ENCODE measurements at regions not wholly inside any gene's neighbourhood (a gene's known extent, or its start where the extent isn't known, plus 50 kb on each side); places are given as distances from the start of the nearest gene placed in this dataset.

DNA sequence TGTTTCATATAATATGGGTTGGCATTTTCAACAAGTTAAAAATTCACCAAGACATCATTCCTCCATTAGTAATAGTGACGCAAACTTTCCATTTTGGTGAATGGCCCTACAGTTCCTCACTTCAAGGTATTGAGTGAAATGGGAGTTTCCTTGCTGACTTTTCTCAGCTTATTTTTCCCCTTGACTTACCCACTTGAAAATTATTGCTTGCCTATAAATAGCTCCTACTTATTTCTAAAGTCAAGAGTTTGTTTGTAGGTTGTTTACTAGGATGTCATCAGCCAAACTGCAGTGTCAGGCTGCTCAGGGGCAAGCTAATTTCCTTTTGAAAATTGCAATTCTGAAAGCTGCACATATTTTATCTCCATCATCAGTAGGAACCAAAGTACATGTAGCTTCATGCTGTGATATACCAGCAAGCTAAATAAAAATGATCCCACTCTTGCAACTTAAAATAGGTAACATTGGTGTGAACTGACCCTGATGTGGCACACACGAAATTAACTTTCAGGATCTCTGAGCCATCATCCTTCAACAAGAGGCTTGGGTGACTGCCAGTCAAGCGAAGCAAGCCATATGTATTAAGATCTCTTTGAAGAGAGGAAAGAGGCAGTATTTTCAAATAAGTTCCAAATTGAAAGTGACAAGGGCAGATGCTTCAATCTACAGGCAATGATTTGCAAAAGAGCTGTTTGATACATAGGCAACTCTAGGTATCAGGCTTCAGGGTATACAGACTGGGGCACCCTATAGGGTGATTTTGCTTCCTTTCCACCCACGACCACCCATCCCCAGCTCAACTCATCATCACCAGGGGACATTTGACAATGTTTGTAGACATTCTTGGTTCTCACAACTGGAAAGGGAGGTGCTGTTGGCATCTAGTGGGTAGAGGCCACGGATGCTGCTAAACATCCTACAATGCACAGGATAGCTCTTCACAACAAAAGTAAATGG is 66.8 kb upstream of the RASGRP1 start:
- TF ChIP-seq, protein P1, sequence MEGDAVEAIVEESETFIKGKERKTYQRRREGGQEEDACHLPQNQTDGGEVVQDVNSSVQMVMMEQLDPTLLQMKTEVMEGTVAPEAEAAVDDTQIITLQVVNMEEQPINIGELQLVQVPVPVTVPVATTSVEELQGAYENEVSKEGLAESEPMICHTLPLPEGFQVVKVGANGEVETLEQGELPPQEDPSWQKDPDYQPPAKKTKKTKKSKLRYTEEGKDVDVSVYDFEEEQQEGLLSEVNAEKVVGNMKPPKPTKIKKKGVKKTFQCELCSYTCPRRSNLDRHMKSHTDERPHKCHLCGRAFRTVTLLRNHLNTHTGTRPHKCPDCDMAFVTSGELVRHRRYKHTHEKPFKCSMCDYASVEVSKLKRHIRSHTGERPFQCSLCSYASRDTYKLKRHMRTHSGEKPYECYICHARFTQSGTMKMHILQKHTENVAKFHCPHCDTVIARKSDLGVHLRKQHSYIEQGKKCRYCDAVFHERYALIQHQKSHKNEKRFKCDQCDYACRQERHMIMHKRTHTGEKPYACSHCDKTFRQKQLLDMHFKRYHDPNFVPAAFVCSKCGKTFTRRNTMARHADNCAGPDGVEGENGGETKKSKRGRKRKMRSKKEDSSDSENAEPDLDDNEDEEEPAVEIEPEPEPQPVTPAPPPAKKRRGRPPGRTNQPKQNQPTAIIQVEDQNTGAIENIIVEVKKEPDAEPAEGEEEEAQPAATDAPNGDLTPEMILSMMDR (IDR thresholded peaks at IDR 0.05; ENCODE audit: low read depth, low read length): no peak
- TF ChIP-seq EZH2phosphoT487 (IDR thresholded peaks at IDR 0.05; ENCODE audit: low read depth): no peak
- Histone ChIP-seq H3K4me1 (ENCODE audit: low read length) (peaks cover 15% of the 10 kb centered on the region), H3K4me3 (ENCODE audit: low read length) (no peak overlapping the region), H3K9ac (ENCODE audit: low read length) (no peak overlapping the region), H3K36me3 (replicated peaks; ENCODE audit: low read depth, low read length) (no peaks in the 10 kb centered on the region), H3K4me2 (ENCODE audit: low read length) (no peak overlapping the region), H2AFZ (ENCODE audit: low read depth, low read length) (no peak overlapping the region), H4K20me1 (ENCODE audit: insufficient read depth, low read length) (no peaks in the 10 kb centered on the region), H3K27me3 (ENCODE audit: low read depth, low read length) (no peaks in the 10 kb centered on the region), H3K9me3 (ENCODE audit: insufficient read depth, low read length) (no peaks in the 10 kb centered on the region), H3K79me2 (ENCODE audit: low read length) (no peaks in the 10 kb centered on the region), H3K27ac (ENCODE audit: low read length) (no peak overlapping the region)

DNA sequence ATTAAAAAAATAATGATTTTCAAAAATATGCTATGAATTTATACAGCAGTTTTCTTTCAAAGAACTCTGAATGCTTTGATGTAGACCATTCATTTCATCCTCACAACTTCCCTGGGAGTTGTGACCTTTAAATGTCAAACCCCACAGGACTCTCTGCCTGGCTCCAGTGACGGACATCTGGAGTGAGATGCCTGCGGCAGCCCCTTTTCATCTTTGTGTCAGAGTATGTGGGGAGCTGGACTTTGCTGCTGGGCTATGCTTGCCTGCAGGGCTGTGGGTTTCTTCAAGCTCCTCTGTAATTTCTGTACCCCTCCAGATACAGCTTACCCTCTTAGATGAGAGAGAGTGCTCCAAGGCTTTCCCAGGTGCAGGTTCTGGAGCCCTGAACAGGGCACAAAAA is 70.6 kb upstream of the RASGRP1 start:
- no peak overlapping the region for H3K27ac ChIP-seq (ENCODE audit: low read length)
- no peak overlapping the region for H3K4me3 ChIP-seq (ENCODE audit: low read length)
- no peak overlapping the region for H3K9ac ChIP-seq (ENCODE audit: low read length)
- H3K4me1 ChIP-seq (ENCODE audit: low read length): peaks cover 9% of the 10 kb centered on the region; the same call in 1 of the 2 replicates
- H3K9me3 ChIP-seq (ENCODE audit: insufficient read depth, low read length): no peaks in the 10 kb centered on the region
- no peaks in the 10 kb centered on the region for H3K27me3 ChIP-seq (ENCODE audit: low read depth, low read length)
- no peaks in the 10 kb centered on the region for H3K36me3 ChIP-seq (replicated peaks; ENCODE audit: low read depth, low read length)
- H4K20me1 ChIP-seq (ENCODE audit: insufficient read depth, low read length): no peaks in the 10 kb centered on the region
- H3K4me2 ChIP-seq (ENCODE audit: low read length): no peak overlapping the region
- TF ChIP-seq EZH2phosphoT487 (IDR thresholded peaks at IDR 0.05; ENCODE audit: low read depth): no peak
- TF ChIP-seq, protein P1 (IDR thresholded peaks at IDR 0.05; ENCODE audit: low read depth, low read length): no peak
- no peak overlapping the region for H2AFZ ChIP-seq (ENCODE audit: low read depth, low read length)
- H3K79me2 ChIP-seq (ENCODE audit: low read length): no peaks in the 10 kb centered on the region

DNA sequence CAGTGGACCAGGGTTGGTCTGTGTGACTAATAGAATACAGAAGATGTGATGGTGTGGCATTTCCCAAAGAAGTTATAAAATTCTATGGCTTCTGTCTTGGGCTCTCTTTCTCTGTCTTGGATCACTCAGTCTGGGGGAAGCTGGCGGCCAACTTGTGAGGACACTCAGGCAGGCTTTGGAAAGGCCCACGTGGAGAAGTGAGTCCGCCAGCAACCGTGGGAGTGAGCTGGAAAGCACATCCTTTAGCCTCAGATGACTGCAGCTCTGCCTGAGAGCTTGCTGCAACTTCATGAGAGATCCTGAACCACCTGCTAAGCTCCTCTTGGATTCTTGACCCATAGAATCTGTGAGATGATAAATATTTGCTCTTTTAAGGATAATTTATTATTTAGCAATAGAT is 72.0 kb upstream of the RASGRP1 start:
- H3K27ac ChIP-seq (ENCODE audit: low read length): no peak overlapping the region
- no peak for TF ChIP-seq EZH2phosphoT487 (IDR thresholded peaks at IDR 0.05; ENCODE audit: low read depth)
- TF ChIP-seq, protein P1 (IDR thresholded peaks at IDR 0.05; ENCODE audit: low read depth, low read length): no peak
- no peaks in the 10 kb centered on the region for H3K79me2 ChIP-seq (ENCODE audit: low read length)
- H3K4me1 ChIP-seq (ENCODE audit: low read length): no peaks in the 10 kb centered on the region
- H3K4me3 ChIP-seq (ENCODE audit: low read length): no peak overlapping the region
- H2AFZ ChIP-seq (ENCODE audit: low read depth, low read length): no peak overlapping the region
- H3K27me3 ChIP-seq (ENCODE audit: low read depth, low read length): no peaks in the 10 kb centered on the region
- no peaks in the 10 kb centered on the region for H3K9me3 ChIP-seq (ENCODE audit: insufficient read depth, low read length)
- H3K9ac ChIP-seq (ENCODE audit: low read length): no peak overlapping the region
- H3K36me3 ChIP-seq (replicated peaks; ENCODE audit: low read depth, low read length): no peaks in the 10 kb centered on the region
- no peak overlapping the region for H3K4me2 ChIP-seq (ENCODE audit: low read length)
- H4K20me1 ChIP-seq (ENCODE audit: insufficient read depth, low read length): no peaks in the 10 kb centered on the region

DNA sequence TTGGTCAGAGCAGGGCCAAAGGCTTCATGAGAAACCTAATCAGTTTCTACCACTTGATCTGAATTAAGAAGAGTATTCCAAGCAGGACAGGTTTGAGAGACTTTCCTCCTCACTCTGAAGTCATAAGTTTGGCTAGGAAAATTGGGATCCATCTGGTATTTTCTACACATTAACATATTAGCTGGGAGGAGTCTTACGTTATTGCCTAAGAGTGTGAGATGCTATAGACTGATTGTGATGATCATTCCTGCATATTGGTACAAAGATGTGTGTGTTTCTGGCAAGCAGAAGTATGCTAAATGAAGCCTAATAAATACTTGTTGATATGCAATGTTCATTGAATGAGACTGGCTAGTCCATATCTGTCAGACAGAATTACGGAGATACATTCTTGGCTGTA is 73.5 kb upstream of the RASGRP1 start:
- H3K4me2 ChIP-seq (ENCODE audit: low read length): no peak overlapping the region
- TF ChIP-seq EZH2phosphoT487 (IDR thresholded peaks at IDR 0.05; ENCODE audit: low read depth): no peak
- TF ChIP-seq, protein P1 (IDR thresholded peaks at IDR 0.05; ENCODE audit: low read depth, low read length): no peak
- no peaks in the 10 kb centered on the region for H3K27me3 ChIP-seq (ENCODE audit: low read depth, low read length)
- no peaks in the 10 kb centered on the region for H4K20me1 ChIP-seq (ENCODE audit: insufficient read depth, low read length)
- H2AFZ ChIP-seq (ENCODE audit: low read depth, low read length): no peak overlapping the region
- no peak overlapping the region for H3K9ac ChIP-seq (ENCODE audit: low read length)
- no peaks in the 10 kb centered on the region for H3K79me2 ChIP-seq (ENCODE audit: low read length)
- H3K4me1 ChIP-seq (ENCODE audit: low read length): peaks cover 5% of the 10 kb centered on the region
- no peak overlapping the region for H3K27ac ChIP-seq (ENCODE audit: low read length)
- H3K9me3 ChIP-seq (ENCODE audit: insufficient read depth, low read length): no peaks in the 10 kb centered on the region
- no peaks in the 10 kb centered on the region for H3K36me3 ChIP-seq (replicated peaks; ENCODE audit: low read depth, low read length)
- H3K4me3 ChIP-seq (ENCODE audit: low read length): no peak overlapping the region

Measured in OCI-LY3 (cell line).